T-helper 17 cell (primary cell): ENCODE measurements at regions not wholly inside any gene's neighbourhood (a gene's known extent, or its start where the extent isn't known, plus 50 kb on each side); places are given as distances from the start of the nearest gene placed in this dataset.

Experiments
- ATAC-seq: fragments of 150-1000 bp; cut with Tn5 transposase; 2 replicates; pipeline ENCODE4 v1.10.0; 2021; ENCODE audit warnings: mild to moderate bottlenecking, moderate library complexity
- DNase-seq, 3 donors: peaks; one replicate each; pipeline versions ENCODE4 v3.0.0 to v3.0.0-alpha.2; 2020 to 2021
- H3K9me3 ChIP-seq: one replicate; pipeline ENCODE4 v1.7.0; 2013; ENCODE audit warnings: low read length, mild to moderate bottlenecking; ENCODE audit not compliant: control insufficient read depth, poor library complexity, severe bottlenecking
- H3K27ac Mint-ChIP-seq: one replicate; pipeline ENCODE4 v1.8.0; 2022; ENCODE audit warnings: mild to moderate bottlenecking, moderate library complexity, mixed read lengths
- H3K27me3 Mint-ChIP-seq: one replicate; pipeline ENCODE4 v1.8.0; 2022; ENCODE audit warnings: mixed read lengths
- H3K36me3 Mint-ChIP-seq: one replicate; pipeline ENCODE4 v1.8.0; 2022; ENCODE audit warnings: low read depth, mixed read lengths
- H3K4me1 Mint-ChIP-seq: one replicate; pipeline ENCODE4 v1.8.0; 2022; ENCODE audit warnings: mild to moderate bottlenecking, mixed read lengths
- H3K4me3 Mint-ChIP-seq: one replicate; pipeline ENCODE4 v1.8.0; 2022; ENCODE audit warnings: mild to moderate bottlenecking, moderate library complexity, mixed read lengths

- no peak overlapping the region for H3K27ac Mint-ChIP-seq
- no peak overlapping the region for H3K4me3 Mint-ChIP-seq
- no peaks in the 10 kb centered on the region for H3K36me3 Mint-ChIP-seq
- no peak for ATAC-seq
- no peaks in the 10 kb centered on the region for H3K4me1 Mint-ChIP-seq
- H3K27me3 Mint-ChIP-seq, result no peaks in the 10 kb centered on the region
- H3K9me3 ChIP-seq, result no peaks in the 10 kb centered on the region
- DNase-seq, result no peak
Measured at GRCh38 chr11:104487046-104487806, 323.3 kb upstream of the PDGFD start.

- Mint-ChIP-seq H3K4me1 (no peaks in the 10 kb centered on the region), H3K36me3 (no peaks in the 10 kb centered on the region), H3K27ac (no peak overlapping the region), H3K27me3 (no peaks in the 10 kb centered on the region), H3K4me3 (no peak overlapping the region)
- ATAC-seq (no peak), DNase-seq (no peak)
- H3K9me3 ChIP-seq, result no peaks in the 10 kb centered on the region
Measured at GRCh38 chr11:104484804-104485554, 321.0 kb upstream of the PDGFD start.

- H3K9me3 ChIP-seq, result no peaks in the 10 kb centered on the region
- peaks cover 13% of the 10 kb centered on the region for H3K27me3 Mint-ChIP-seq
- ATAC-seq (no peak), DNase-seq (no peak)
- H3K36me3 Mint-ChIP-seq, result no peaks in the 10 kb centered on the region
- no peaks in the 10 kb centered on the region for H3K4me1 Mint-ChIP-seq
- no peak overlapping the region for H3K4me3 Mint-ChIP-seq
- H3K27ac Mint-ChIP-seq, result no peak overlapping the region
Measured at GRCh38 chr11:104476898-104477297, 313.0 kb upstream of the PDGFD start.

DNA sequence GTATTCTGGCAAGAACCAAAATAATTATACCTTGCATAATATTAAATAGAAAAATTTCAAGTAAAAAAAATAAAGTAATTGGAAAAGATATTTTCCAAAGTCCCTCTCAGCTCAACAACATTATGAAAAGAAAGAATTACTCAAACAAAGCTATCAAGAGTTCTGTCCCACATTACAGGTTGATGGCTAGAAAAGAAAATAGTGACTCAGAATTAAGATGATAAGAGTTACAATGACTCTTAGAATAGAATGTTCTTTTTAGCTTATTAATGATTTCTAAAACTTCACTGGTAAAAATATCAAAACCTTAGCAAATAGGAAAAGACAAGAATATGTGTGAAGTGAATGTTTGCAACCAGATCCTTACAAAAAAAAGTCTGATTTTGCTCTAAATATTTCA lies 312.5 kb upstream of the PDGFD start:
- Mint-ChIP-seq H3K36me3 (no peaks in the 10 kb centered on the region), H3K27me3 (peaks cover 13% of the 10 kb centered on the region), H3K4me1 (no peaks in the 10 kb centered on the region), H3K27ac (no peak overlapping the region), H3K4me3 (no peak overlapping the region)
- H3K9me3 ChIP-seq, result no peaks in the 10 kb centered on the region
- no peak for DNase-seq
- ATAC-seq, result no peak

- Mint-ChIP-seq H3K4me3 (no peak overlapping the region), H3K4me1 (no peaks in the 10 kb centered on the region), H3K27ac (no peak overlapping the region), H3K36me3 (no peaks in the 10 kb centered on the region), H3K27me3 (no peaks in the 10 kb centered on the region)
- DNase-seq, result no peak
- no peak for ATAC-seq
- H3K9me3 ChIP-seq, result no peaks in the 10 kb centered on the region
Measured at GRCh38 chr11:104467404-104467803, 303.5 kb upstream of the PDGFD start.

DNA sequence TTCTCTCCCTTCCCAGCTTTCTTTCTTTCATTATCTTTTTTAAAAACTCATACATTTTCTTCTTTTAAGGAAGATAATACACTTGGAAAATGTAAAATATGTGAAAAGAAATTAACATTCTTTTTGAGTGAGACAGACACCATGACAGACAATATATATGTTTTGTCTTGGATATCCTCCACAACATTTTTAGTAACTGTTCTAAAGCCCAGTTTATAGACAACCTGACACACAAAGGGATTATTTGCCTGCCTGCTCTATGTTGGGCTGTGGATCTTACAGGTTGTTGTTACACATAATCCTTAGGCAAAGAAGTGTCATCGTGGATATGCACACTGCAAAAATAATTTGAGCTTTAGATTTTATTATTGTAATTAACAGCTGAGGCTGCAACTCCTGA lies 301.4 kb upstream of the PDGFD start:
- H3K4me3 Mint-ChIP-seq, result no peak overlapping the region
- H3K36me3 Mint-ChIP-seq, result no peaks in the 10 kb centered on the region
- no peaks in the 10 kb centered on the region for H3K4me1 Mint-ChIP-seq
- DNase-seq (no peak), ATAC-seq (no peak)
- H3K9me3 ChIP-seq, result no peaks in the 10 kb centered on the region
- H3K27ac Mint-ChIP-seq, result no peak overlapping the region
- H3K27me3 Mint-ChIP-seq, result no peaks in the 10 kb centered on the region

DNA sequence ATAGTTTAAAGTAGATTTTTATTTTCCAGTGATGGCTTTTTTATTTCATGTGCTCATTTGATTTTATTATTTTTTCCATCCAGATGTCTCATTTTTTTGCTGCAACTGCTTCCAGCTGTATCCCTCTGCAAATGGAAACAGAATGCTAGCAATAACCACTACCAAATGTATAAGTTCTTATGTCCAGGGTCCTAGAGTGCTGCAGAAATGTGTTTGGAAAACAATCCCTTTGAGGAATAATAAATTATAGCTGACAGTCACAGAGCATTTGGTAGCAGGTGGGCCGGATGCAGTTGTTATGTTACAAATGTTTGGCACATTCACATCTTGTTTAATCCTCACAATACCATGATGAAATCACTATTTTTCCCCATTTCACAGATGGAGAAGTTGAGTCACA lies 300.7 kb upstream of the PDGFD start:
- DNase-seq (no peak), ATAC-seq (no peak)
- no peak overlapping the region for H3K4me3 Mint-ChIP-seq
- H3K27ac Mint-ChIP-seq, result no peak overlapping the region
- H3K4me1 Mint-ChIP-seq, result no peaks in the 10 kb centered on the region
- no peaks in the 10 kb centered on the region for H3K36me3 Mint-ChIP-seq
- H3K9me3 ChIP-seq, result no peaks in the 10 kb centered on the region
- no peaks in the 10 kb centered on the region for H3K27me3 Mint-ChIP-seq

GRCh38 chr11:104462341-104462740 lies 298.4 kb upstream of the PDGFD start:
- no peaks in the 10 kb centered on the region for H3K9me3 ChIP-seq
- no peak for DNase-seq
- Mint-ChIP-seq H3K4me3 (no peak overlapping the region), H3K4me1 (no peaks in the 10 kb centered on the region), H3K36me3 (no peaks in the 10 kb centered on the region), H3K27me3 (peaks cover 6% of the 10 kb centered on the region), H3K27ac (no peak overlapping the region)
- no peak for ATAC-seq

DNA sequence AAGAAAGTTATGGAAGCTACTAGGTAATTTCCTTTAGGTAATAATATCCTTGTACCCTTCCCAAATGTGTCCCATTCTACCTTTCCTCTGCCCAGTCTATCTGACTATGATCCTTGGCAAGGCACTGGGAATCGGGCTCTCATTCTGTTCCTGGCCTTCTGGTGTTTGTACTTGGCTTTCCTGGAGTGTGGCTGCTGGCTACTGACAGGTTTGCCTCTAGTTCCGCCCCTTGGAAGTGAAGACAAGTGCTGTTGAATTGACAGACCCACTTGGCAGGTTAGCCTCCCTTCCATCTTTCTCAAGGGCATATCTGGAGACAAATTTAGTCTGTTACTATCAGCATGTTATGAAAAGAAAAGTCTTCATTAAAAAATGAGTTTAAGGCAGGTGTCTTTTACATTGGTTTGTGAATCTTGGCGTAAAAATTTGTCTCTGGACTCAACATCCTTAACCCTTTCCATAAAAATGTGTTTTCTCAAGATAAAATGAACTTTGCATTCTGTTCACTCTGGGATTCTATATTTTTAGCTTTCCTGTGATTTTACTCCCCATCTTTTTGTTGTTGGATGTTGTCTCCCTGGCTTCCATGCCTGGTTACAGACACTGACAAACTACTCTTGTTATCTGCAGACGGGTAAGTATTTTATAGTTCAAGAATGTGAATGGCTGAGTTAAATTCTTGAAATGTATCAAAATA lies 287.4 kb upstream of the PDGFD start:
- DNase-seq (no peak), ATAC-seq (no peak)
- no peaks in the 10 kb centered on the region for H3K9me3 ChIP-seq
- Mint-ChIP-seq H3K36me3 (no peaks in the 10 kb centered on the region), H3K27ac (no peak overlapping the region), H3K4me3 (no peak overlapping the region), H3K27me3 (no peaks in the 10 kb centered on the region), H3K4me1 (no peaks in the 10 kb centered on the region)

DNA sequence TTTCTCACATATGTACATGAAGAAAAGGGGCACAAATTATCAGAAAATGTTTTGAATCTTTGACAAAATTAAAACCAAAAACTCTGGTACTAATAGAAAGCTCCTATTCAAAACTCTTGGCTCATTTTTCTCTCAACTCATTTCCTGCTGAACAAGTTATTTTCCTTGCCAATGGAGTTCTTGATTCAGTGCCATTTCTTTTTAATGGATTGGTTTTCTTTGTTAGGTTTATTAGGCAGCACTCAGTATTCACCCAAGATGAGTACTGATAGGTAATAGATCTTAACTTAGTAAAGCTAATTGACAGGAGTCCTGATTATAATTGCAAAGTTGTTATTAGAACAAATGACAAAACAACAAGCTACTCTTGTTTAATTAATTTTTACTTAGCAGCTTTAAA lies 279.4 kb upstream of the PDGFD start:
- H3K4me1 Mint-ChIP-seq, result no peaks in the 10 kb centered on the region
- no peaks in the 10 kb centered on the region for H3K27me3 Mint-ChIP-seq
- no peak overlapping the region for H3K27ac Mint-ChIP-seq
- ATAC-seq (no peak), DNase-seq (no peak)
- no peaks in the 10 kb centered on the region for H3K36me3 Mint-ChIP-seq
- H3K4me3 Mint-ChIP-seq, result no peak overlapping the region
- no peaks in the 10 kb centered on the region for H3K9me3 ChIP-seq

DNA sequence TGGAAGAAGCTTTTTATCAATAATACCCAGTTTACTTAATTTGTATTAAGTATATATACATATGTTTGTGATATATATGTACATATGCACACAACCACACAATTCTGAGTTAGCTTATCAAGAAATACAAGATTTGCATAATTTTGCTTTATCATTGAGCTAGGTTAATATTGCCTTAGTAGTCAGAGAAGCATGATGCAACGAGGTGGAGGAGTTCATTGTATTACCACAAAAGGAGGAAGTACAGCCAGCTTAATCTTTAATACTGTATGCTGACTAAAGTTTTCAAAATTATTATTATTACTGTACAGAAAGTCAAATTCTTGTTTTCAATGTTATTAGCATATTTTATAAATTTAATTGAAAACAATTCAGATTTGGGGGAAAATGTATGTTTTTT lies 278.4 kb upstream of the PDGFD start:
- H3K4me3 Mint-ChIP-seq, result no peak overlapping the region
- no peaks in the 10 kb centered on the region for H3K27me3 Mint-ChIP-seq
- H3K4me1 Mint-ChIP-seq, result no peaks in the 10 kb centered on the region
- no peak overlapping the region for H3K27ac Mint-ChIP-seq
- DNase-seq (no peak), ATAC-seq (no peak)
- H3K9me3 ChIP-seq, result no peaks in the 10 kb centered on the region
- H3K36me3 Mint-ChIP-seq, result no peaks in the 10 kb centered on the region

GRCh38 chr11:104435494-104435893 lies 271.5 kb upstream of the PDGFD start:
- no peaks in the 10 kb centered on the region for H3K9me3 ChIP-seq
- Mint-ChIP-seq H3K27me3 (peaks cover 18% of the 10 kb centered on the region), H3K4me3 (no peak overlapping the region), H3K36me3 (no peaks in the 10 kb centered on the region), H3K27ac (no peak overlapping the region), H3K4me1 (no peaks in the 10 kb centered on the region)
- no peak for DNase-seq
- ATAC-seq, result no peak

DNA sequence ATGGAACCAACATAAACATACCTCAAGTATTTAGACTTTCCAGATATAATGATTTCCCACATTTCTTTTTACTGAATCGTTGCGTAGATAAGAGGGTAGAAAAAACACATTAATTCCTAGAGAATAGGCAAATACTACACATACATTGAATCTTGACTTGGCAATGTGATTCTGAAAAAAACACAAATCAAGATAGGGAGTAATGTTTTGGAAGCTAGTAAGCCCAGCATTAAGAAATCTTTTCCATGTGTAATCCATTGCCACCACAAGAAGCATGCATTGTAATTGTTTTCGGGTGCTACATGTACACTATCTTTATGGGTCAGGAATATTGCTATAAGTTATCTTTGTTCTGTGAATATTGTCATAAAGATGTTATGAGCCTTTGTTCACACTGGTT lies 269.8 kb upstream of the PDGFD start:
- DNase-seq (no peak), ATAC-seq (no peak)
- no peaks in the 10 kb centered on the region for H3K4me1 Mint-ChIP-seq
- peaks cover 18% of the 10 kb centered on the region for H3K27me3 Mint-ChIP-seq
- H3K36me3 Mint-ChIP-seq, result no peaks in the 10 kb centered on the region
- H3K9me3 ChIP-seq, result no peaks in the 10 kb centered on the region
- no peak overlapping the region for H3K4me3 Mint-ChIP-seq
- no peak overlapping the region for H3K27ac Mint-ChIP-seq
